Mucosa of gallbladder (tissue), 1 donor: ENCODE measurements at regions not wholly inside any gene's neighbourhood (a gene's known extent, or its start where the extent isn't known, plus 50 kb on each side); places are given as distances from the start of the nearest gene placed in this dataset.

Experiments used
- DNase-seq: peaks from one replicate; pipeline ENCODE4 v3.0.0-alpha.2; 2020; ENCODE audit warnings: low spot score
- donor health status: DM: no; HTN: no; CAD: no.

DNA sequence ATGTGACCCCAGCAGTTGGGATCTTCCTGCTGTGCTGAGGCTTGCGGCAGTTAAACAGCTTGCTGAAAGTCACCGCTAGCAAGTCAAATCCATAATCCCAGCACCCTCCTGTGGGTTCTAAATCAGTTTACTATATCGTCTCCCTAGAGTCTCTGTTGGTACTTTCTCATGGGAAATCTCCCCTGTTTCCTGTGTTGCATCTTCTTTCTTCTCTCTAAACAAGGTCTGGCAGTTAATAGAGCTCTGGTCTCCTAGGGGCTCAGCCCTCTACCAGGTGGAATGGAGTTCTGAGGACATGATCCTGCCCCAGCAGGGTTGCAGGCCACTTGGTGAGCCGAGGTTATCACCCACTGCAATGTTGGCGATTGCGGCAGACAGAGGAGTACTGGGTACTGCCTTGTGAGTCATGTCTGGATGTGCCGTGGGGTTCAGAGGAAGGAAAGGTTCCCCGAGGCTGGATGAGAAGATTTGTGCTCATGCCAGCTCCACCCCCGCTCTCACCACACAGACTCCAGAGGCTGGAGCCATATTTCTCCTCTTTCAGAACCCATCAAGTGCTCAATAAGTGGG lies 59.4 kb upstream of the SIX2 start:
- no peak for DNase-seq

DNA sequence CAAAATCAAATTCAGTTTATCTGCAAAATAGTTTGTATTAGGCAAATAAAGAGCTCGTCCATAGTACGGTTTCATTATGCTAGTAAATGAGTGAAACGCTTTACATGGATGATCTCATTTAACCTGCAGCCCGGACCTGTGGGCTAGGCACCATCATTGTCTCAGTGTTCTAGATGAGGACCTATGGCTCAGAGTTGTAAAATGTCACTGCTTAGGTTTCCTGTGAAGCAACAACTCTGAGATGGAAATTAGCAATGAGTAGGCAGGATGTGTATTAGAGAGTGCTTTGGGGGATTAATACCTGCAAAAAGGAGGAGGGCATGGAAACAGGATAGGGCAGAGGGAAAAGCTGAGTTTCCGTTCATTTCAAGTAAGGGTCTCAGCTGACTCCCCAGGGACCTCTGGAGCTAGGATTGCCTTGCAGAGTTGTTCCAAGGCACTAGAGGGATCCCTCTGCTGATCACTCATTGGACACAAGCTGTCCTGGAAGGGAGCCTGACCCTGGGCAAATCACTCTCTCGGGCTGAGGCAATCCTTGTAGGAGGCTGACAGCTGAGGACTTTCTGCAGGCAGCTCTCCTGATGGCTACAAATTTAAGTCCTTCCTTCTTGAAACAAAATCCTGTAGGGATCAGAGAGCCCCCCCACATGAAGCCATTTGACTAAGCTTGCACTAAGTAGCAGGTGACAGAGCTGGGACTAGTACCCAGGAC lies 58.8 kb upstream of the SIX2 start:
- DNase-seq = no peak
